ENCODE measurements at regions not wholly inside any gene's neighbourhood (a gene's known extent, or its start where the extent isn't known, plus 50 kb on each side); places are given as distances from the start of the nearest gene placed in this dataset.

DNA sequence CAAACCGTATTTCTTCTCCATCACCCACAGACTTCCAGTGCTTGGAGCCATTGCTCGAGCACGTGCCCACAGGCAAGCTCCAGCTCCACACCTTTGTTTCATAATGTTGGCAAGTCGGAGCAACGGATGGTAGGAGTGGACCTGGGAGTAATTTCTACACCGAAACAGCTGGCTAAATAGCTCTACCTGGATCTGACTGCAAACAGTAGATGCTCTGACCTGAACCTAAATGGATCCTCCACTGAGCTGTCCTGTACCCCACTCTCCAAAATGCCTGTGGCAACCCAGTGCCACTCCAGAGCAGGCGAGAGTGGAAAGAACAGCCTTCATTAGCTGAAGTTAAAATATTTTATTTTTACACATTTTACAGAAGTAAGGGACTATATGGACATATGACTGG lies 108.7 kb downstream of the BMP4 start:
- TF ChIP-seq FOXM1 (IDR thresholded peaks at IDR 0.05; ENCODE audit: low read depth) (no peak), FOXM1 (CRISPR knock-in tag; IDR thresholded peaks at IDR 0.05; ENCODE audit: low read depth) (no peak), BRCA1 (IDR thresholded peaks at IDR 0.05) (no peak), BRCA1 (CRISPR knock-in tag; IDR thresholded peaks at IDR 0.05) (no peak), POLR3G (IDR thresholded peaks at IDR 0.05; ENCODE audit: extremely low read depth, insufficient read length, insufficient replicate concordance) (no peak), POLR2AphosphoS5 (IDR thresholded peaks at IDR 0.05; ENCODE audit: control insufficient read depth, insufficient read depth, low read depth, low read length) (no peak), DNMT1 (IDR thresholded peaks at IDR 0.05) (no peak), PRMT5 (CRISPR knock-in tag; IDR thresholded peaks at IDR 0.05) (no peak), NFIC (IDR thresholded peaks at IDR 0.05) (no peak)
- TF ChIP-seq, protein P1, sequence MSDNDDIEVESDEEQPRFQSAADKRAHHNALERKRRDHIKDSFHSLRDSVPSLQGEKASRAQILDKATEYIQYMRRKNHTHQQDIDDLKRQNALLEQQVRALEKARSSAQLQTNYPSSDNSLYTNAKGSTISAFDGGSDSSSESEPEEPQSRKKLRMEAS (CRISPR knock-in tag; IDR thresholded peaks at IDR 0.05): no peak
